ENCODE measurements at regions not wholly inside any gene's neighbourhood (a gene's known extent, or its start where the extent isn't known, plus 50 kb on each side); places are given as distances from the start of the nearest gene placed in this dataset.

GRCh38 chr2:201983800-201984199 lies 49.9 kb upstream of the FZD7 start:
- no peaks in the 10 kb centered on the region for H3K36me3 Mint-ChIP-seq
- H3K9me3 Mint-ChIP-seq: no peaks in the 10 kb centered on the region
- no peak for DNase-seq
- ATAC-seq: no peak
- H3K27me3 Mint-ChIP-seq: peaks cover 1 to 10% (median 4%) of the 10 kb centered on the region in 5 donors
- no peak overlapping the region for H3K27ac Mint-ChIP-seq
- no peak overlapping the region for H3K4me3 Mint-ChIP-seq
- POLR2A ChIA-PET: no interaction called here
- H3K4me1 Mint-ChIP-seq: peaks cover 0 to 8% (median 0%) of the 10 kb centered on the region in 4 donors
